GM21576 (cell line): ENCODE measurements at regions not wholly inside any gene's neighbourhood (a gene's known extent, or its start where the extent isn't known, plus 50 kb on each side); places are given as distances from the start of the nearest gene placed in this dataset.
"Not testable (repeated sequence)": the region's sequence is repeated elsewhere in the genome, so short reads cannot be mapped to it uniquely, and the experiment has no call there.

ENCODE experiments used
- ATAC-seq: cut with Tn5 transposase; IDR thresholded peaks from one replicate; pipeline ENCODE4 v1.9.1; 2021; ENCODE audit warnings: mild to moderate bottlenecking, moderate library complexity; ENCODE audit not compliant: unreplicated experiment

GRCh38 chr5:61215996-61216395 lies 53.7 kb upstream of the SMIM15 start:
- no peak for ATAC-seq

GRCh38 chr5:61216741-61217140 lies 54.5 kb upstream of the SMIM15 start:
- ATAC-seq = no peak

GRCh38 chr5:61217214-61217613 lies 54.9 kb upstream of the SMIM15 start:
- ATAC-seq = no peak

GRCh38 chr5:61228229-61228628 lies 66.0 kb upstream of the SMIM15 start:
- no peak for ATAC-seq

- peak; percentile 62 for ATAC-seq
These were observed 66.5 kb upstream of the SMIM15 start for GRCh38 chr5:61228691-61229280.

- no peak for ATAC-seq
These were observed 67.1 kb upstream of the SMIM15 start for GRCh38 chr5:61229416-61229815.

DNA sequence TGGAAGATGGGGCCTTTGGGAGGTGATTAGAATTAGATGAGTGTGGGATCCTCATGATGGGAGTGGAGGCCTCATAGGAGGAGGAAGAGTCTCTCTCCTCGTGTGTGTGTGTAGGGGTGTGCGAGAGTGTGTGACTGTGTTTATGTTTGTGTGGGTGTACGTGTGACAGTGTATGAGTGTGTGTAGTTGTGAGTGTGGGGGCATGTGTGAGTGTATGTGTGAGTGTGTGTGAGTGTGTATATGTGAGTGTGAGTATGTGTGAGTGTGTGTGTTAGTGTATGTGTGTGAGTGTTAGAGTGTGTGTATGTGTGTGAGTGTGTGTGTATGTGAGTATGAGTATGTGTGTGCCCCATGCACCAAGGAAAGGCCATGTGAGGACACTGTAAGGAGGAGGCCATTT lies 68.2 kb upstream of the SMIM15 start:
- ATAC-seq = no peak

DNA sequence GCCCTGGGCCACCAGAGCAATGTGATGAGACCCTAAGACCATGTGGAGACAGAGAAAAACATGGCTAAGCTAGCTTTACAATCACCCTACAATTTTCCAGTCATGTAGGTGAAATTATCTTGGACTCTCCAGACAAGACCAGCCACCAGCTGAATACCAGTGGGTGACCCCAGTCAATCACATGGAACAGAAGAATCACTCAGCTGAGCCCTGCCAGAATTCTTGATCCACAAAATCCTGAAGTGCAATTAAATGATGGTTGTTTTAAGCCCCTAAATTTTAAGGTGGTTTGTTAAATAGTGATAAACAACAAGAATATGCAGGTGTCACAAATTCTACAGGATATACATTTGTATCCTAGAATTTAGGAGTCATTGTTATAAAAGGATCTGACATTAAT lies 69.5 kb upstream of the SMIM15 start:
- no peak for ATAC-seq

GRCh38 chr5:61232490-61233050 lies 70.3 kb upstream of the SMIM15 start:
- no peak for ATAC-seq

GRCh38 chr5:61234019-61234418 lies 71.8 kb upstream of the SMIM15 start:
- no peak for ATAC-seq

DNA sequence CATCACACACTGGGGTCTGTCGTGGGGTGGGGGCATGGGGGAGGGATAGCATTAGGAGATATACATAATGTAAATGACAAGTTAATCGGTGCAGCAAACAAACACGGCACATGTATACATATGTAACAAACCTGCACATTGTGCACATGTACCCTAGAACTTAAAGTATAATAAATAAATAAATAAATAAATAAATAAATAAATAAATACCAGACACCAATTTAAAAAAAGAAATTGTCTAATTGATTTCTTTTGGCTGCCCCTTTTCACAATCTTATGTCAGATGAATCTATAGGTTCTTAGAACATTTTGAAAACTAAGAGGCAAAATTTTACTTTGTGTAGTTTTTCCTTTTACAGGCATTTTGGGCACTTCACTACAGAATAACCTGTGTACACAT lies 74.4 kb upstream of the SMIM15 start:
- ATAC-seq = not testable (repeated sequence)

GRCh38 chr5:61245486-61245885 lies 83.2 kb upstream of the SMIM15 start:
- ATAC-seq = no peak

- ATAC-seq = no peak
These were observed 83.7 kb upstream of the SMIM15 start for GRCh38 chr5:61245936-61246335.

DNA sequence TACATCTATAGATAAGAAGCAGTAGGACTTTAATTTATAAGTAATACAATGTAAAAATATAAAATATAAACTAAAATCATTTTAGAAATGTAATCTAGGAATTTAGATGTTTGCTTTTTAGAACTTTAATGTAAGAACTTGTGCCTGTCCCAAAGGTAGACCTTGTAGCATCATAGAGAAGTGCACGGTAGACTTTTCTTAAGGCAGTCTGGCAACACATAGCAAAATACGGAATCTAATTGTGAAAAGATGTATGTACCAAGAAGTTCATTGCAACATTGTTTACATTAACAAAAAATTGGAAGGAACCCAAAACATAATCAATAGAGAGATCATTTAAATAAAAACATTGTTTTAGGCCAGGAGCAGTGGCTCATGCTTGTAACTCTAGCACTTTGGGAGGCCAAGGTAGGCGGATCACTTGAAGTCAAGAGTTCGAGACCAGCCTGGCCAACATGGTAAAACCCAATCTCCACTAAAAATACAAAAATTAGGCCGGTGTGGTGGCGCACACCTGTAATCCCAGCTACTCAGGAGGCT lies 84.6 kb upstream of the SMIM15 start:
- no peak for ATAC-seq

DNA sequence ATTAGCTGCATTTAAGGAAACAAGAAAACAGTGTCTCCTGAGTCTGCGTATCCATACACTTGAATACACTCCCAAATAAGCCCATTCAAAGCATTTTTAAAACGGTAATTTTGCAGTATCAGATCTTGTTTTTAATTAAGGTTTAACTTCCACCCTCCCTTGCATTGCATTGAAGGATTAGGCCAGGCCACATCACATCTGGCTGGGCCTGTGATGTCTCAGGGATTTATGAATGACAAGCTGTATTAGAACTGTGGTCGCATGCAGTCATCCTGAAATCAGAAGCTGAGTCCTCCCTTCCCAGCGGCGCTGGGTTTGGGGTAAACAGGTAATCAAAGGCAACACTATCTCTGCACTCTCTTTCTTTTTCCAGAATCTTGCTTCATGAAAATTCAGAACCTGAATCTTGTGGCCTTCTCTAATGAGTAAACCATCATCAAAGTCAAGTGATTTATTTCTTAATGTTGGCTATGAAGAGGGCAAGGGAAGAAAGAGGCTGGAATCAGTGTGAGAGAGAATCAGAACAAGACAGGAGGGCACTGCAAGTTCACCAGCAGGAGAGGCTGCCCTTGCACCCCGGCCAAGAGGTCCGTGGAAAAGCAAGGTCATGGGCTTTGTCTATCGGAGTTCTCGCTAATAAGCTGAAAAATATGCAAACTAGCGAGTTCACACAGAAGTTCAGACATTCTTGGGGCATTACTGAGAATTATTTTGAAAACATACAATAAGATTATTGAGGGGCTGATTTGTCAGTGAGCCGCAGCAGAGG lies 80.0 kb upstream of the ZSWIM6 start:
- ATAC-seq = no peak

- no peak for ATAC-seq
These were observed 79.5 kb upstream of the ZSWIM6 start for GRCh38 chr5:61252643-61252925.

DNA sequence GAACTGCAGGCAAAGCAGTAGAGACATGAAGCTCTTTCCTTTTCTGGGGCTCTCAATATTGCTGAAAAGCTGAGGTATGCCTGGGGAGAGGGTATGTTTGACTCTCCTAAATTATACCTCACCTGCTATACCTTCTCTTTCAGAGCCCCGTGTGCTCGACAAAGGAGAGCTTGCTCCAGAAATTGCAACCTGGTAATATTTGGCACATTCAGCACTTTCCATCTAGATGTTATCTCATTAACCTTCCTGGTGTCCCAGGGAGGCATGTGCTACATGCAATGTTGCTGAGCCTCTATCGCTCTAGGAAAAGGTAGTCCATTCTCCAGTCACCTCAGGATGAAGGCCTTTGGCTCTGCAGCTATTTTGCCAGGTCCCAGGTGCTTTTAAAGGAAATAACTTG lies 78.5 kb upstream of the ZSWIM6 start:
- no peak for ATAC-seq

GRCh38 chr5:61254969-61255555 lies 77.0 kb upstream of the ZSWIM6 start:
- no peak for ATAC-seq

DNA sequence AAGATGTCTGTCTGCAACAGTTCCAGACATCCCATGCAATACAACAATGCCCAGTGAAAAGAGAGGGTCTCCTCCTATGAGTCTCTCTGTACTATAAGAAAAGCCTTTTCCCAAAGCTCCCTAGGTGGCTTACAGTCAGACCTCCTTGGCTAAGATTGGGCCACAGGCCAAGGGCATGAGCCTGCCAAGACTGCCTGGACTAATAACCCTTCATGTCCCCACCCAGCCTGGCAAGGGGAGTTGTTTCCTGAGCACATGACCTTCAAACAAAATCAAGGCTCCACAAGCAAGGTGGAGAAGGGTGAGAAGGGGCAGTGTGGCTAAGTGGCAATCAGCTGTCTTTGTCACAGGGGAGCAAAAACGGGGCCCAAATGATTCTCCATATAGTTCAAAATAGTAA lies 75.6 kb upstream of the ZSWIM6 start:
- no peak for ATAC-seq

DNA sequence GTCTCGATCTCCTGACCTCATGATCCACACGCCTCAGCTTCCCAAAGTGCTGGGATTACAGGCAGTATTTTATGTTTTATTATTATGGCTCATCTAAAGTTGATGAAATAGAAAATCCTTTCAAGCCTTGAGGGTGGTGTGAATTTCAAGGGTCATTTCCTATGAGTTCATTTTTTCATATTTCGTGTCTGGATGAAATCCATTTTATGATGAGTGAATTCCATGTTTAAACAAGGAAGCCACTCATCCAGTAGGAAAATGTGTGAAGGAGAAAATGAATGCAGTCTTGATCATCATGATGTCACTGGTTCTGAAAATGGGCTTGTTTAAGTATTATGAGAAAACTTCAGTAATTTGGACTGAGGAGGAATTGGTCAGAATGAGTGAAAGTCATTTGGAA lies 74.6 kb upstream of the ZSWIM6 start:
- no peak for ATAC-seq

DNA sequence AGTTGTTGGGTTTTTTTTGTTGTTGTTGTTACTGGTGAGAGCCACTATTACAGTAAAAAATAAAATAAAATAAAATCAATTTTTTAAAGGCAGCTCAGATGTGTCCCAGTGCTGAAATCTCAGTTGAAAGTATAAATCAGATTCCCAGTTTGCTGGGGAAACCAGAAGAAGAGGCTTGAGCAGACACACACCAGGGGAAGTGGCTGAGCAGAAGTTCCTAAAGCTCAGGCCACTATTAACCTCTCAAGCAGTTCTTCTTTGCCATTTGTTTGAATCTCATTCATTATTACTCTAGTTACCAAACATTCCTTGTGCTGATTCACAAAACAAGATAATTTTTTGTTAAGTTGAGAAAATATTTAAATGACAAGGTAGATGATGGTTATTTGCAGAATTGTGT lies 70.9 kb upstream of the ZSWIM6 start:
- ATAC-seq = no peak

GRCh38 chr5:61262080-61262479 lies 70.0 kb upstream of the ZSWIM6 start:
- no peak for ATAC-seq
